Astrocyte of the spinal cord (primary cell): ENCODE measurements at regions not wholly inside any gene's neighbourhood (a gene's known extent, or its start where the extent isn't known, plus 50 kb on each side); places are given as distances from the start of the nearest gene placed in this dataset.

Experiments
- DNase-seq: peaks from one replicate; pipeline ENCODE4 v3.0.0; 2011; ENCODE audit warnings: low read depth, low spot score
- H3K4me3 ChIP-seq: 2 replicates; pipeline ENCODE4 v1.5.1; 2011; ENCODE audit warnings: low read depth, mild to moderate bottlenecking, low read length, moderate library complexity
- CTCF ChIP-seq: IDR thresholded peaks from 2 replicates; pipeline ENCODE4 v1.5.1; 2012; ENCODE audit warnings: low read depth, mild to moderate bottlenecking, low read length, inconsistent platforms
- in situ Hi-C: cut with HindIII; loops from 2 replicates; pipeline ENCODE4 v1.10.0; 2017; ENCODE audit warnings: low sequenced_read_pairs

- no peak for TF ChIP-seq CTCF
- in situ Hi-C loops: no loop called here
Observed at GRCh38 chr1:81540216-81540615, 260.5 kb upstream of the ADGRL2 start.

GRCh38 chr1:81529014-81529413 lies 271.7 kb upstream of the ADGRL2 start:
- DNase-seq: no peak
- no peak for TF ChIP-seq CTCF

More at GRCh38 chr1:81540216-81540615, 260.5 kb upstream of the ADGRL2 start:
- no peak for DNase-seq
- H3K4me3 ChIP-seq: no peak overlapping the region

GRCh38 chr1:81525085-81525484 lies 275.6 kb upstream of the ADGRL2 start:
- DNase-seq: no peak
- TF ChIP-seq CTCF: no peak
- in situ Hi-C loops: no loop called here
- H3K4me3 ChIP-seq: no peak overlapping the region

More at GRCh38 chr1:81529014-81529413, 271.7 kb upstream of the ADGRL2 start:
- in situ Hi-C loops: no loop called here
- H3K4me3 ChIP-seq: no peak overlapping the region

GRCh38 chr1:81519987-81520386 lies 280.7 kb upstream of the ADGRL2 start:
- H3K4me3 ChIP-seq: no peak overlapping the region
- no peak for DNase-seq
- TF ChIP-seq CTCF: no peak
- in situ Hi-C loops: no loop called here

GRCh38 chr1:81517987-81518386 lies 282.7 kb upstream of the ADGRL2 start:
- DNase-seq: no peak
- no peak for TF ChIP-seq CTCF
- H3K4me3 ChIP-seq: no peak overlapping the region
- in situ Hi-C loops: no loop called here

- no peak overlapping the region for H3K4me3 ChIP-seq
- TF ChIP-seq CTCF: no peak
- DNase-seq: no peak
- in situ Hi-C loops: no loop called here
Observed at GRCh38 chr1:81513796-81514354, 286.9 kb upstream of the ADGRL2 start.
